ENCODE measurements at regions not wholly inside any gene's neighbourhood (a gene's known extent, or its start where the extent isn't known, plus 50 kb on each side); places are given as distances from the start of the nearest gene placed in this dataset.
"Not testable (repeated sequence)": the region's sequence is repeated elsewhere in the genome, so short reads cannot be mapped to it uniquely, and the experiment has no call there.

DNA sequence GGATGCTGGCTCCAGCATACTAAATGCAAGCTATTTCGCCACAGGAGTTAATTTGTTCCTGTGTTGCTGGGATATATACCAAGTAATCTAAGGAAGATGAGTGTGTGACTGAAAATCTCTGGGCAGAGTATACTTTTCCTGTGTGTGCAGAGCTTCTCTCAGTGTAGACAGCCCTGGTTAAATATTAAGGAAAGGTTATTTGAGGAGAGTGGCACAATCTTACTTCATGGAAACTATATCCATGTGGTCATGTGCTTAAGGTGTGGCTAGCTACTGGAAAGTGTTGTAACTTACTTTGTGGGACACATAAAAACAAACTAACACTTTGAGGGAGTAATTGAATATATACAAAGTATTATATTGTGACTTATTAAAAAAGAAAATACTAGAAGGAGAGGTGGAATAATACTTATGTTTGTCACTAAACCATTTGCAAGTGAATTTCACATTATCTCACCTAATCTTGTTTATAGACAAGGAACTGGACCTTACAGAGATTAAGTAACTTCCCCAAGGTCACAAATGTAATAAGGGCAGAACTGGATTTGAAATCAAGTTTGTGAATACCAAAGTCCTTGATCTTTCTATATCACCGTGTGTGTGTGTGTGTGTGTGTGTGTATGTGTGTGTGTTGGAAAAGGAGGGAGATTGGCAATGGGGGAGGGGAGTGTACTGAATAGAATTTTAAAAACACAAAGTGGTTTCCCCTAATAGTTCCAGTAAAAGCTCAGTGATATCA is 408.2 kb upstream of the NR3C2 start:
- TF ChIP-seq, protein P1, sequence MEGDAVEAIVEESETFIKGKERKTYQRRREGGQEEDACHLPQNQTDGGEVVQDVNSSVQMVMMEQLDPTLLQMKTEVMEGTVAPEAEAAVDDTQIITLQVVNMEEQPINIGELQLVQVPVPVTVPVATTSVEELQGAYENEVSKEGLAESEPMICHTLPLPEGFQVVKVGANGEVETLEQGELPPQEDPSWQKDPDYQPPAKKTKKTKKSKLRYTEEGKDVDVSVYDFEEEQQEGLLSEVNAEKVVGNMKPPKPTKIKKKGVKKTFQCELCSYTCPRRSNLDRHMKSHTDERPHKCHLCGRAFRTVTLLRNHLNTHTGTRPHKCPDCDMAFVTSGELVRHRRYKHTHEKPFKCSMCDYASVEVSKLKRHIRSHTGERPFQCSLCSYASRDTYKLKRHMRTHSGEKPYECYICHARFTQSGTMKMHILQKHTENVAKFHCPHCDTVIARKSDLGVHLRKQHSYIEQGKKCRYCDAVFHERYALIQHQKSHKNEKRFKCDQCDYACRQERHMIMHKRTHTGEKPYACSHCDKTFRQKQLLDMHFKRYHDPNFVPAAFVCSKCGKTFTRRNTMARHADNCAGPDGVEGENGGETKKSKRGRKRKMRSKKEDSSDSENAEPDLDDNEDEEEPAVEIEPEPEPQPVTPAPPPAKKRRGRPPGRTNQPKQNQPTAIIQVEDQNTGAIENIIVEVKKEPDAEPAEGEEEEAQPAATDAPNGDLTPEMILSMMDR (IDR thresholded peaks at IDR 0.05; ENCODE audit: insufficient read depth, low read length, missing control alignments) = no peak
- ChIA-PET CTCF (no interaction called here), POLR2A (no interaction called here)
- no peak for DNase-seq (ENCODE audit: low read depth, low spot score)
- H3K4me3 ChIP-seq (ENCODE audit: low read depth, low read length) = no peak overlapping the region

DNA sequence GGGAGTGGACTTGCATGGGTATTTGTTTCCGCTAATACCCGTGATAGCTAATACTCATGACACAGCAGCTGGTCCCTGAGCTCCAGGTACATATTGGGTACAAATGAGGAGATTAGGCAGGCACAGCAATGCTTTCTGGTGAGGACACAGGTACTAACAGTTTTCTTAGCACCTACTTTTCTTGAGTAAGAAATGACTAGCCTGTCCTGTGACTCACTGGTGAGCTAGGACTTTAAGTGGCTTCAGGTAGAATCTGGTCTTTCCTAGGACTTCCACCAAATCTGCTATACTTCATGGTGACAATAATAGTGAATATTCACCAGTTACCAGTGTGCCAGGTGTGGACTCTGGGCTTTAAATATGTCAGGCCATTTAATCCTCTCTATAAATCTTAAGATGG is 407.4 kb upstream of the NR3C2 start:
- TF ChIP-seq, protein P1 (IDR thresholded peaks at IDR 0.05; ENCODE audit: insufficient read depth, low read length, missing control alignments) = no peak

DNA sequence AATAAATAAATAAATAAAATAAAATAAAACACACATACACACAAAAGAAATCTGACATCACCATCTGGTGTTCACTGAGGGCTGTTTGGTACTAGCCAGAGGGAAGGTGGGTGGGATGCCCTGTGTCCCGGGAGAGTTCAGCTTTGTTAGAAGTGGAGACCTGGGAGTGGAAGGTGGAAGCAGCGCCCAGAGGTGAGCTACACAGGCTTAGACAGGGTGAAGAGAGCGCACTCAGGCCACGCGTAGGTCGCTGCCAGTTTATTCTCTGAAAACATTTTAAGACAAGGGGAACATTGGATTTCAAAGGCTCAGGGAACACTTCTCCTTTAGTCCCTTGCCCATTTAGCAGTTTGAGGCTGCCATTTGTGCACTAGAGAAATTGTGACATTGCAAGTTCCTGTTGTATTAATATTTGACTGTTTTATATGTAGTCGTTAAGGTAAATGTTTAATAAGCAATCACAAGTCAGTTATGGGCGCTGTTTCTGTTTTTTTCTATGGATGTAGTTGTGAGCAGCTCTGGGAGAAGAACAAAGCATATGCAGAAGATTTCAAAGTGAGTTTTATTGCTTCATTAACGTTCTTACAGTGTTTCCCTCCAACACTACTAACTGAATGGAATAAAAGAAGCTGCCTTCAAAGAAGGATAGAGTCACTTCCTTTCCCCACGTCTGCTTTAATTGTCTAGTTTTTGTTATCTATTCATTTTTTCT is 405.5 kb upstream of the NR3C2 start:
- CTCF ChIA-PET = no interaction called here
- no peak overlapping the region for H3K4me3 ChIP-seq (ENCODE audit: low read depth, low read length)
- TF ChIP-seq, protein P1 (IDR thresholded peaks at IDR 0.05; ENCODE audit: insufficient read depth, low read length, missing control alignments) = no peak
- POLR2A ChIA-PET = no interaction called here
- no peak for DNase-seq (ENCODE audit: low read depth, low spot score)

More for the DNA sequence above, 407.4 kb upstream of the NR3C2 start:
- ChIA-PET POLR2A (no interaction called here), CTCF (no interaction called here)
- no peak overlapping the region for H3K4me3 ChIP-seq (ENCODE audit: low read depth, low read length)
- no peak for DNase-seq (ENCODE audit: low read depth, low spot score)

DNA sequence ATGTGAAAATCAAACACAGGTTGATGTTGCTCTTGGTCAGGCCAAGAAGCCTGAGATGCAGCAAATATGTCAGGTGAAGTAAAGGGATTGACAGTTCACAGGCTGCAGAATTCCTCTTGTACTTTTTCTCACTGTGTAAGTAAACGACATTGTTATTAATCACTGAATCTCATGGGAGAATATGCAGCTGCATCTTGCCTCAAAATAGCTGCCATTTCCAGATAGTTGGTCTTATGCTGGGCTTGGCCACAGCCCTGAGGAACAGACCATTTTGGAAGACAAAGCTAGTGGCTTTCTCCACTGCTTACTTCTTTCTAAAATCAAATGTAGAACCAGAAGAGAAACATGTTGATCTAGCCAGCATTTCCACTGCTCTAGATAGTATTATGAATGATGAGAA is 403.4 kb upstream of the NR3C2 start:
- H3K4me3 ChIP-seq (ENCODE audit: low read depth, low read length) = no peak overlapping the region
- ChIA-PET CTCF (no interaction called here), POLR2A (no interaction called here)
- DNase-seq (ENCODE audit: low read depth, low spot score) = no peak
- TF ChIP-seq, protein P1 (IDR thresholded peaks at IDR 0.05; ENCODE audit: insufficient read depth, low read length, missing control alignments) = no peak

DNA sequence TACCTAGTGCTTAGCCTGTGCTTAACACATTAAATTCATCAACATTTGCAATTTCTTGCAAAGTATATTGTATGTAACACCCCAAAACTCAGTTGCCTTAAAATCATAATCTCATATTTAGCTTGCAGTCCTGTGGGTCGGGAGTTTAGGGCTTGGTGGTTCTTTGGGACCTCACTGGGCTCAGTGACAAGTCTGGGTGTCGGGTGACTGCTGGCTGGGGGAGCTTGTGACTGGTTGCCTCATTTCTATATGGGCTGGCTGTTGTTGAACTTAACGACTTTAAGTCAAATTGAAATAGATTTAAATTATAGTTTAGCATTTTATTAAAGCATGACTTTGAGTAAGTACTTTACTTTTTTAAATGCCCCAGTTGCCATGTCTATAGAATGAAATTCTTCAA is 401.4 kb upstream of the NR3C2 start:
- no peak overlapping the region for H3K4me3 ChIP-seq (ENCODE audit: low read depth, low read length)
- ChIA-PET CTCF (no interaction called here), POLR2A (no interaction called here)
- DNase-seq (ENCODE audit: low read depth, low spot score) = no peak
- TF ChIP-seq, protein P1 (IDR thresholded peaks at IDR 0.05; ENCODE audit: insufficient read depth, low read length, missing control alignments) = no peak

DNA sequence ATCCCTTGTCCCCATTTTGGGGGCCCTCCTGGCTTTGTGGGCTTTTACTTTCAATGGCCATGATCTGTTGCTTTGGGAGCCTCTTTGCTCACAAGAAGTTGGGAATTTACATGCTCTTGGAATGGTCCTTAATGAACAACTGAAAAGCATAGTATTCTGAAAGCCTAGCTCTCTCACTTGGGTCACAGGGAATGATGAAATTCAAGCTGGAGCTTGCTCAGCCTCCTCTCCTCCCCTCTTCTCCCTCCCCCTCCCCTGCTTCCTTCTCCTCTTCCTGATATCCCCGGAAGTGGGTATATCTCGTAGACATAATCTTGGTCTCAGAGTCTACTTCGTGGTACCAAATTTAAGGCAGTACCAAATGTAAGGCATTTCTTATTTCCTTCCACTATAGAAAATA is 400.6 kb upstream of the NR3C2 start:
- DNase-seq (ENCODE audit: low read depth, low spot score) = no peak
- POLR2A ChIA-PET = no interaction called here
- TF ChIP-seq, protein P1 (IDR thresholded peaks at IDR 0.05; ENCODE audit: insufficient read depth, low read length, missing control alignments) = no peak
- H3K4me3 ChIP-seq (ENCODE audit: low read depth, low read length) = no peak overlapping the region
- CTCF ChIA-PET = no interaction called here

DNA sequence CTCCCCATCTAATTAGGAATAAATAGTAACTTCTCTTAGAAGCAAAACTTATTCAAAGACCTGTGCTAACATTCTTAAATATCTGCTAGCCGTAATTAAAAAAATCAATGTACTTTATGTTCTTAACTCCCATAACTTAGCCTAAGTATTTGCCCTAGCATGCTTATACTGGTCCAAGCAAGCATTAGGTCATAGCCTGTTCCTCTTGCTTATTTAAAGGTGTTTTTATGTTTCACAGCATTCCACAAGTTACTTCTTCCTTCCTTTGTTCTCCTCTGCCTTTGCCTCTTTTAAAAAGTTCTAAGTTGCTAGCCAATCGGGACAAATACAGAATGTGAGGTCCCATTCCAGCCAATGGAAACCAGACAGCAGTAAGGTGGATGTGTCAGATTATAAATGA is 395.4 kb upstream of the NR3C2 start:
- H3K4me3 ChIP-seq (ENCODE audit: low read depth, low read length); DNase-seq (ENCODE audit: low read depth, low spot score); POLR2A ChIA-PET: not testable (repeated sequence)
- CTCF ChIA-PET = interaction anchor here (0.6 kb wide), 1 partner anchor 13 kb away, joined by 3 read pairs; no protein-coding TSS in a partner anchor
